AG10803 (cell line): ENCODE measurements at regions not wholly inside any gene's neighbourhood (a gene's known extent, or its start where the extent isn't known, plus 50 kb on each side); places are given as distances from the start of the nearest gene placed in this dataset.

Source experiments
- DNase-seq: peaks from one replicate; pipeline ENCODE4 v3.0.0; 2010; ENCODE audit warnings: low read depth
- H3K4me3 ChIP-seq: 2 replicates; pipeline ENCODE4 v1.5.1; 2011; ENCODE audit warnings: mild to moderate bottlenecking, low read length, control low read depth
- CTCF ChIP-seq: conservative IDR thresholded peaks from 2 replicates; pipeline ENCODE4 v1.5.1; 2011; ENCODE audit warnings: mild to moderate bottlenecking, low read length, control low read depth, inconsistent platforms

DNA sequence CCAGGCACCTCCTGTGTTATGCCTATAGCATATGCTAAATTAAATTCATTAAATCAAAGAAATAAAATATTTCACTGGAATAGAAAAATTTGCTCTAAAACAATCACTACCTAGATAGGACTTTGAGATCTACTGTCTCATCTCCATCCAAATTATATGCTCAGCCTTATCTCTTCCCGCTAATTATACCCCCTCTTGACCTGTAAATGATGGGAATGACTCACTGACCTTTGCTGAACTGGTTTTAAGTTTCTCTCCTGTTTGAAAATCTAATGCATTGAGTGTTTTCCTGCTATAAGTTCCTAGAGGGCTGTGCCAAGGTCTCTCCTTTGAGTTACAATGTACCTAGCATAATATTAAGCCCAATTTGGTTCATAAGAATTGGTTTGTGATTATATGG lies 110.1 kb downstream of the BMP2 start:
- DNase-seq: no peak
- TF ChIP-seq CTCF: no peak

GRCh38 chr20:6882561-6883291 lies 115.2 kb downstream of the BMP2 start:
- no peak for TF ChIP-seq CTCF
- H3K4me3 ChIP-seq: no peak overlapping the region
- DNase-seq: peak; percentile 75

More for the DNA sequence above, 110.1 kb downstream of the BMP2 start:
- no peak overlapping the region for H3K4me3 ChIP-seq

DNA sequence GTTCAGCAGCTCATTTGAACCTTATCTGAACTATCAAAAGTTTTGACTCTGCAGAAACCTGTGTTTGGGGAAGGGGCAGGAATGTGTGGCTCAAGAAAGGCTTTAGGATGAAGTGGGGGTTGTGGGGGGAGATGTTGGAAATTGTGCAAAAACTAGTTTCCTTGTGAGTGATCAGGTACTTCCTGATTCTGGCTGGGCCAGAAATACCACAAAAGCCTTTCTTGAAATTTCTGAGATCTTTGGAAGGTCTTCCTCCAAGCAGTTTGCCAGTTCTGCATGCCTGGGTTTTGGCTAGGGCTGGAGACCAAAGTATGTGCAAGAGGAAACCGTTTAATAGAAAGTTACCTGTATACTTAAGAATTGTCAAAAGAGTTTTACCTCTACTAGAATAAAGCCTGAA lies 116.6 kb downstream of the BMP2 start:
- H3K4me3 ChIP-seq: no peak overlapping the region
- DNase-seq: no peak
- TF ChIP-seq CTCF: no peak

GRCh38 chr20:6886065-6886729 lies 118.7 kb downstream of the BMP2 start:
- no peak for DNase-seq
- no peak for TF ChIP-seq CTCF

GRCh38 chr20:6887966-6888365 lies 120.5 kb downstream of the BMP2 start:
- no peak overlapping the region for H3K4me3 ChIP-seq
- no peak for DNase-seq
- no peak for TF ChIP-seq CTCF

More at GRCh38 chr20:6886065-6886729, 118.7 kb downstream of the BMP2 start:
- H3K4me3 ChIP-seq: no peak overlapping the region

DNA sequence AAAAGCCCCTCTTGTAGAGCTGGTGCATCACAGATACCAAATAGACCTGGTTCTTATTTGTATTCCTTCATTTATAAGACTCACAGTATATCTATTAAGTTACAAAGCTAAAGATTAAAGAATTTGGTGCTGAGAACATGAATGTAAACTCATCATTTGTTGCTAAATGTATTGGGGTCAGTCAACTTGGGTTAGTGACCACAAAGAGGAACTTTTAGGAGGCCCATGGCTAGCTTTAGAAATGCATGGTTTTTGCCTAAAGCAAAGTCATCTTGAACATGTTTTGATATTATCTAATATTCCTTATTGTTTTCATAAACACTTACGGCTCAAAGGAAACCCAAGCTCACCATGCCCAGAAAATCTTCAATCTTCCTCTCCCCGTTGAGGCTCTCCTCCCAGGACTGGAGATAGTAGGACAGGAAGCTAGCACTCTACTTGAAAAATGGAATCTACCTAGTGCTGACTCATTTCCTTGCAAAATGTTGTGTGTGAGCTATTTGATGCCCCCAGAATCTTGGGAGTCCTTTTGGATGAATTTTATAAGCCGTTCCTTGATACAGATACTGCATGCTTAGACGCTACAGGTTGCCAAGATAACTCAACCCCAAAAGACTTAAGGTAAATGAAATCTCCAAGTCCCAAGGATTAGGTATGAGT lies 121.4 kb downstream of the BMP2 start:
- TF ChIP-seq CTCF: no peak
- DNase-seq: no peak
- no peak overlapping the region for H3K4me3 ChIP-seq
